GM21717 (cell line): ENCODE measurements at regions not wholly inside any gene's neighbourhood (a gene's known extent, or its start where the extent isn't known, plus 50 kb on each side); places are given as distances from the start of the nearest gene placed in this dataset.
A peak's percentile ranks its signal among the peaks of the same experiment; 100 is the strongest.

ENCODE experiments used
- ATAC-seq: cut with Tn5 transposase; IDR thresholded peaks from one replicate; pipeline ENCODE4 v1.9.1; 2021; ENCODE audit warnings: mild to moderate bottlenecking, moderate library complexity; ENCODE audit not compliant: unreplicated experiment

GRCh38 chr3:43183456-43183855 is 77.6 kb upstream of the POMGNT2 start:
- ATAC-seq, result no peak

DNA sequence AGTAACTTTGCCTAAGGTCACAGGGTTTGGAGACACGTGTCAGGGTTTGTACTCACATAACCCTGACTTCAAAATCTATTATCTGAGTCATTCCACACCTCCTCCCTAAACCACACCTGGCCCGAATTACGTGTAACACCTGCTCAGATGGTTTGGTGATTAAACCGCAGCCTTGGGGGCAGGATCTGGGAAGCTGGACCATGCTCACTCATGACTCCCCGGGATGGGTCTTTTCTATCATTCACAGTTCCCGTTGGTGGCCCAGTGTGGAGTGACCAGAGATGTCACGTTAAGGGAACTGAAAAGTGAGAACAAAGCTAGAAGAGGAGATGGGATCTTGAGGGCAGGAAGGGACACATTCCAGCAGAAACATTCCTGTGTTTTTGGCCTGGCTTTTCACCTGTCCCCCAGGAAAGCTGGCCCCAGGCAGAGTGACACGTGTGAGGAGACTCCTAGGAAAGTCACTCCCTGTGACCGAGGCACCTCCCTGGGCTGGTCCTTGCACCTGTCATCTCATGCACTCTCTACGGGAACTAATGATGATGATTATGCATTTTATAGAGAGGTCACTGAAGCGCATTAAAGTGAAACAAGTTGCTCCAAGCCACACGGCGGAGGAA is 75.4 kb upstream of the POMGNT2 start:
- ATAC-seq, result peak; percentile 47

DNA sequence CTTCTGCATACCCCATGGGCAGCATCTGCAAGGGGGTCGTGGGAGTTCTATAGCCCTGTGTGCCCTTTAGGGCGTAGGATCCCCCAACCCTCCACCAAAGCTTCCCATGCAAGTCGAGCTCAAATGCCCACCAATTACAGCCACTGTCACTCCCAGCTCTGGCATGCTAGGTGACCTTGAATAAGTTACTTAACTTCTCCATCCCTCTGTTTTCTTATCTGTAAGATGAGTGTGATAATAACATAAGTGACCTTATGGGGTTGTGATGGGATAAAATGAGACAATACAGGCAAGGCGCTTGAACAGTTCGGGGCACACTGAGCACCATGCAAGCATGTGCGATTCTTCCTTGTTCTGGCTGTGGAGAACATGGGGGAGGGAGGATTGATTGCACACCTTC is 74.8 kb upstream of the POMGNT2 start:
- ATAC-seq, result peak; percentile 9

- ATAC-seq, result no peak
These were observed 74.1 kb upstream of the POMGNT2 start for GRCh38 chr3:43180027-43180426.

GRCh38 chr3:43178891-43179366 is 73.0 kb upstream of the POMGNT2 start:
- no peak for ATAC-seq

GRCh38 chr3:43177085-43177484 is 71.2 kb upstream of the POMGNT2 start:
- ATAC-seq, result no peak

DNA sequence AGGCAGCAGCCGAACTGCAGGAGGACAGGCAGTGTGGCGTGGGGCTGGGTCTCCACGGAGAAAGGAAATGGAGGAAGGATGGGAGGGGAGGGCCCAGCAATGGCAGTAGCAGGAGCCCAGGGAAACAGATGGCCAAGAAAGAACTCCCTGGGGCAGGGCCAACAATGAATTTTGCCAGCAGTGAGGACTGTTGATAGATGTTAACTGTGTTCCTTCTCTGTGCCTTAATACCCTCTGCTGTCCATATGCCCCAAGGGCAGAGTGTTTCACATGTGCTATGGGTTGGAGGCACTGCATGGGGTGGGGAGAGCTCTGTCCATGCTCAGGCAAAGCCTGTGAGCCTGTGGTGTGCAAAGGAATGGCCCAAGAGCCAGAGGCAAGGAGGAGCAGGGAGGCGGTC is 70.8 kb upstream of the POMGNT2 start:
- ATAC-seq, result no peak

DNA sequence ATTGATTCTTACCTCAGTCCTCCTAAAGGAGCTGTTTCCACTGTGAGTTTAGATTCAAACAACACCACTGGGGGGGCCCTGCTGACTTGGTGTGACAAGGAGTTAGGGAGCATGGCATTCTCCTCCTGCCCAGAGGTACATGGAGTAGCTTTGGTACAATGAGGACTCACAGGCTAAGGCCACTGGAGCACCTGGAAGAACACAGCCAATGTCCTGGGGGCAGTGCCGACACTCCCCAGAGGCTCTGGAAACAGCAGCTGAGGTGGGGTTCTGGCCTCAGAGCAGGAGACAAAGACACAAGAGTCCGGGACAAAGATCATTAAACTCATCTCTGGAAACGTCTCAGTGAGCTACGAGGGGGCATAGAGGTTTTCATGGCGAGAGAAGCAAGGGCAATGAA is 69.7 kb upstream of the POMGNT2 start:
- no peak for ATAC-seq

DNA sequence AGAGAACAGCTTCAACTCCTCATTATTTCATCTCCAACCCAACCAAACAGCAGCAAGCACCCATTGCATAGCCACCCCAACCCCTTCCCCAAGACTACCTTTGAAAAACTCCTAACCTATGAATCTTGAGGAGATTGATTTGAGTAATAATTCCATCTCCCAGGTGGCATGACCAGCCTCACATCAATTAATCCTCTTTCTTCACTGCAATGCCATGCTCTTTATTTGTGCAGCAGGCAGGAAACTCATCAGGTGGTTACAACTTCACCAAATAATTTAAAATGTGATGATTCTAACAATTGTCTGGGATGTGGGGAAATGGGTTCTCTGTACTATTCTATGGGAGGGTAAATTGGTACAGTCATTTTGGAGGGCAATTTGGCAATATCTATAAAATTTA is 68.1 kb upstream of the POMGNT2 start:
- ATAC-seq, result no peak

DNA sequence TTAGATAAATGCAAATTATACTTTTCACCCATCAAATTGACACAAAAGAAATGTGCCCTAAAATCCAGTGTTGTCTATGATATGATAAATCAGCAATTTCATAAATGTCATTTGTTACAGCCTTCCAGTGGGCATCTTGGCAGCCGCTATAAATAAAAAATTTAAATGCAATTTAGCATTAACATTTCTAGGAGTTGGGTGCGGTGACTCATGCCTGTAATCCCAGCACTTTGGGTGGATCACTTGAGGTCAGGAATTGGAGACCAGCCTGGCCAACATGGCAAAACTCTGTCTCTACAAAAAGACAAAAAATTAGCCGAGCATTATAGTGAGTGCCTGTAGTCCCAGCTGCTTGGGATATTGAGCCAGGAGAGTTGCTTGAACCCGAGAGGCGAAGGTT is 65.9 kb upstream of the POMGNT2 start:
- no peak for ATAC-seq

DNA sequence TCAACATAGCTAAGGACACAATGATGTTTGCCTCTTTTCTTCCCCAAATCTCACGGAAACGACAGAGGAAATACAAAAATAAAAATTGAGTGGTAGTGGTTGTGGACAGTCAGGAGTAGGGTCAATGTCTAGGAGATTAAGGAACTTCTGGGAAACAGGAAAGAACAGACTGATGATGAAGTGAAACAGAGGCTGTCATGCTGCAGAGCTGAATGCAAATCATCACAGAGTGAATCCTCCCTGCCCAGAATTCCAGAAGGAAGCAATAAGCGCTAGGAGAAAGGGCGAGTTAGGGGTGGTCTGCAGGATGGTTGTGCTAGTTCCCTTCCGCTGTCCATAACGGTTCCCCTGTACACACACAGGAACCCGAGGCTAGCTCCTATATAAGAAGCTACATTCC is 64.7 kb upstream of the POMGNT2 start:
- ATAC-seq, result no peak

GRCh38 chr3:43169987-43170386 is 64.1 kb upstream of the POMGNT2 start:
- no peak for ATAC-seq

GRCh38 chr3:43166406-43166805 is 60.5 kb upstream of the POMGNT2 start:
- no peak for ATAC-seq

DNA sequence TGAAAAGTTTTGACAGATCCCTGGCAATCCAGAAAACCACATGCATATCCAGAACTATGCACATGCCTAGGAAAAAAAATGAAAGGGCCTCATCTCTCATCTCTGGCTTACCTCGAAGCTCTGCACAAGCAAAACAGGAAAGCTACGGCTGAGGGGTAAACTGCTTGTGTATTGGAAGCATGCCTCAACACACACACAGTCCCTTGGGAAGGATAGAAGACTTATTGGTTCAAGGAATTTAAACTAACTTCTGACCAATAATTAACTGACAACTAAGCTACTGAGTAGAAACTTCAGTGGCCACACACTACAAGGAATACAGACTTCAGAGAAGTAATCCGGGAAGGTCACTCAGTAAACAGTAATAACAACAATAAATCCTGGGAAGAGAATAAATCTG is 59.9 kb upstream of the POMGNT2 start:
- ATAC-seq, result no peak

DNA sequence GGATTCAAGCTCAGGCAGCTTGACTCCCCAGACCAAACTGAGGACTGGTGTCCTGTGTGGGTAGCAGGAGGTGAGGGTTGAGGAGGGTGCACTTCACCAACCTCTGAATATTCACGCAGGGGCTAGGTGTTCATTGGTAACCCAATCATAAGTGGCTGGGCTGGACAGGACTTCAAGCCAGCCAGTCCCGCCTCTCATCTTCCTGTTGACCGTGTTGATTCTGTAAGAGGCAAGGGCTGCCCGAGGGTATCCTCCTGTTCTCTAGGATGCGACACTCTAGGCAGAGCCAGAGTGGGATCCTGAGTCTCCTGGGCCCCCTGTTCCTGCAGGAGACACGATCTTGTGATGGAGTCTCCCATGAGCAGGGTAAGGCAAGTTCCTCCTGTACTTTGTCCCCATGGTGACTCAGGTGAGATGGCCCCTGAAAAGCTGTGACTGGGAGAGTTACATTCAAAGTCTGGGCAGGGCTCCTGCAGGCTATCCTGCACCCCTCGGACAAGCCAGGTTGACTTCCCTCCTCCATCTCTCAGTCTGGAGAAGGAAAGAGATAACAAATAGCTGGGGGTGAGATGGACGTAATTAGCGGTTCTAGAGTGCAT is 58.1 kb upstream of the POMGNT2 start:
- no peak for ATAC-seq

DNA sequence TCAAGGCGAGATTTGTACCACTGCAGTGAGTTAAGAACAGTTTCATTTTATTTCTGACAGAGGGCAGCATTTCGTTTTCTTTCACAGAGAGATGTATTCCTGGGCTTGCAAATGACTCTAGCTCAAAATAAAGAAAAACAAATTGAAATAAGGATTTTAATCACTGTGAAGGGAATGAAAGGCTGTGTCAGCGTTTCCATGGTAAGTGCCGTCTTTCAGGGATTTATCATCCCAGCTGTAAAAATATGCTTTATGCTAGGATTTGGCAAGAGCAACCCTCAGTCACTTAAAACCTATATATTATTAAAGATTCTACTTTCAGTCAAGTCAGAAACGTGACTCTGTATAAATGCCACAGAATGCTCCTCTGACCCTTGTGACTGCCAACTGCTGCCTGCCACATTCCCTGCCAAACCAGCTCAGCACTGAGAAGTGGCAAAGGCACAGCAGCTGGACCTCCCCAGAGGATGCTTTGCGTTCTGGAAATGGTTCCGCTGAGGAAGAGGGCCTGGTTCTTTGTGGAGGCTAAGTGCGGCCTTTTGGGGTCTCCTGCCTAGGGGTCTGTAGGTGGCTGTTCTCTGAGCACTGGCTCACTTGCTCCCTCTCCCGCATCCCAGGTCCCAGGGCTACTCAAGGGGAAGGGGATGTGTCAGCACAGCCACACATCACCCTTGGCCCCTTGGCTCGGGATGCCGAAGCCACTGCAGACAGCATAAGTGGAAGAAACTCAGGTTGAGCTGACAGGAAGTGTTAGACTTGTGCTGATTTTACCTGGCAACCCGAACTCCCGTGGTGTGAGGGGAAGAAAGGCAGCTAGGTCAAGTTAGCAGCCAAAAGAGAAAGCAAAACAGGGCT is 56.6 kb upstream of the POMGNT2 start:
- ATAC-seq, result no peak

DNA sequence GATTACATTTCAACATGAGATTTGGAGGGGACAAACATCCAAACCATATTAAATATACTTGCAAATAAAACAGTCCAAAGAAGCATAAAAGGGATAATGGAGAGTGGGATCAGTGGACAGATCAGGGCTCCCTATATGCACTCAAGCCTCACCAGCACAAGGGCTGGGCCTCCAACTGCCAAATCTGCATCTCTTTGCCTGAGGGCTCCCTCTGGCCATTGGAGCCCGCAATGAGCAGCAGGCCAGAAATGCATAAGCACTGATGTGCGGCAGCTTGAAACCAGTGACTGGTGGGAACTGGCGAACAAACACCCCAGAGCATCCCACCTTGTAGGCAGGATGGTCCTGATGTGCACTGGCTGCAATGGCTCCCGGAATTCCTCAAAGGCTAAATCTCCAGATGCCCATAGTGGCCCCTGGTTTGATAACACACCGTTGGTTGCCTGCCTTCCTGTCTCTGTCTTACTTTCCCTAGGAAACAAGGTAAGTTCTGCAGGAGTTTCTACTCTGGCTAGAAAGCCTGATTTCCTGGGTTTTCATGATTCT is 55.9 kb upstream of the POMGNT2 start:
- ATAC-seq, result no peak

- no peak for ATAC-seq
These were observed 54.8 kb upstream of the POMGNT2 start for GRCh38 chr3:43160664-43161063.

GRCh38 chr3:43159876-43160255 is 54.0 kb upstream of the POMGNT2 start:
- no peak for ATAC-seq

DNA sequence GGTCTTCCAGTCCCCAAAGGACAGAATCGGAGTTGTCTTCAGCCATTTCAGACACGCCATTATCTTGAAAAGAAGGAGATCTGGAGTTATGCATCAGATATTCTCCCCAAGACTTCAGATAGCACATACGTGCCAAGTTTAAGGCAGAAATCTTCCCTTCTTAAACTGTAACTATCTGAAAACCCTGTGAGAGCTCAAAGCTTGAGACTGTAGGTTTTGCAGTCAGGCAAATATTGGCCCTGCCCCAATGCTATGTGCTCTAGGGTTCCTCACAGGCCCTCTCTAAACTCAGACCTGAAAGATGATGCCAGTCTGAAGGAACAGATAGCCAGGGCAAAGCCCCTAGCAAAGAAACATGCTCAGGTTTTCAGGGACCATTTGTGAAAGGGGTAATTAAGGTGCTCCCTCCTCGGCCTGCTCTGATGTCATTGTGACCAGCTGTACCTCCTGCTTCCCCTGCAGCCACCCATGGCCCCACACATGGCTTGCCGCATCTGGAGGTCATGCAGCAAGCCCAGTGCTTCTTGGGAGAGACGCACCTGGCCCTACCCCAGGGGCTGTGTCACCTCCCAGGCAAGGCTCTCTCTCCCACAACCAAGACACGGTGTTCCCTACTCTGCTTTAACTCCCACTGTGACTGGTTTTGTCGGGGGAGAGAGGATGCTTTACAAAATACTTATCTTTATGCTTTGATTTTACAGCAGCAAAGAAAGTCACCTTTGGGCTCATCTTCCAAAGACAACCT is 53.4 kb upstream of the POMGNT2 start:
- ATAC-seq, result no peak

- ATAC-seq, result no peak
These were observed 51.1 kb upstream of the POMGNT2 start for GRCh38 chr3:43156812-43157455.
